ENCODE measurements at regions not wholly inside any gene's neighbourhood (a gene's known extent, or its start where the extent isn't known, plus 50 kb on each side); places are given as distances from the start of the nearest gene placed in this dataset.

- TF ChIP-seq CTCF (IDR thresholded peaks at IDR 0.05; ENCODE audit: low read depth, low read length, poor library complexity, severe bottlenecking): no peak
- no peak for TF ChIP-seq EZH2phosphoT487 (IDR thresholded peaks at IDR 0.05; ENCODE audit: borderline replicate concordance, low read length)
Measured at GRCh38 chr1:100607628-100608240, 69.8 kb downstream of the GPR88 start.
